Small intestine (tissue), 7 donors: ENCODE measurements at regions not wholly inside any gene's neighbourhood (a gene's known extent, or its start where the extent isn't known, plus 50 kb on each side); places are given as distances from the start of the nearest gene placed in this dataset.

ENCODE experiments used
- DNase-seq, 2 donors: peaks; one replicate each; pipeline versions ENCODE4 v3.0.0 to v3.0.0-alpha.2; 2013
- FAIRE-seq: peaks from 2 replicates; lab custom pipeline; 2012; peaks lifted over from hg19 to GRCh38; lab: Jason Lieb, UNC
- H3K27ac ChIP-seq, 3 donors: one replicate each; pipeline ENCODE4 v1.5.1; 2013; ENCODE audit warnings: low read length in 2 of 3, mild to moderate bottlenecking in 2 of 3, control low read depth in 1 of 3, inconsistent platforms in 1 of 3, low read depth in 1 of 3, moderate library complexity in 1 of 3
- H3K27me3 ChIP-seq, 3 donors: one replicate each; pipeline ENCODE4 v1.6.1; 2013; ENCODE audit warnings: low read length in 3 of 3, inconsistent platforms in 1 of 3; ENCODE audit not compliant: control insufficient read depth in 3 of 3, insufficient read depth in 3 of 3
- H3K36me3 ChIP-seq, 3 donors: one replicate each; pipeline ENCODE4 v1.6.1; 2013; ENCODE audit warnings: low read length in 3 of 3, inconsistent platforms in 1 of 3, low read depth in 1 of 3, mild to moderate bottlenecking in 1 of 3, moderate library complexity in 1 of 3; ENCODE audit not compliant: control insufficient read depth in 3 of 3, insufficient read depth in 2 of 3
- H3K4me1 ChIP-seq, 3 donors: one replicate each; pipeline ENCODE4 v1.6.1; 2013; ENCODE audit warnings: low read length in 2 of 3, inconsistent platforms in 1 of 3, low read depth in 1 of 3, mild to moderate bottlenecking in 1 of 3, moderate library complexity in 1 of 3; ENCODE audit not compliant: control insufficient read depth in 3 of 3, insufficient read depth in 2 of 3
- H3K4me3 ChIP-seq, 3 donors: one replicate each; pipeline ENCODE4 v1.5.1; 2013; ENCODE audit warnings: low read length in 3 of 3, control low read depth in 1 of 3, inconsistent platforms in 1 of 3, low read depth in 1 of 3, mild to moderate bottlenecking in 1 of 3, moderate library complexity in 1 of 3
- H3K9me3 ChIP-seq, 2 donors: one replicate each; pipeline ENCODE4 v1.6.1; 2013; ENCODE audit warnings: low read depth in 1 of 2, low read length in 1 of 2; ENCODE audit not compliant: control insufficient read depth in 2 of 2, insufficient read depth in 1 of 2
- WGBS, 3 donors: extraction: QIAGEN DNeasy Blood & Tissue Kit; methylation state at CpG; one replicate each; pipeline ENCODE4 v1.1.7; 2013; 5-methylcytosine and 5-hydroxymethylcytosine counted together
- donor health status: healthy with polysubstance abuse.
- donor health status: control.
- donor health status: control.
- donor health status: Bipolar disorder and iron deficiency.
- donor health status: healthy.

DNA sequence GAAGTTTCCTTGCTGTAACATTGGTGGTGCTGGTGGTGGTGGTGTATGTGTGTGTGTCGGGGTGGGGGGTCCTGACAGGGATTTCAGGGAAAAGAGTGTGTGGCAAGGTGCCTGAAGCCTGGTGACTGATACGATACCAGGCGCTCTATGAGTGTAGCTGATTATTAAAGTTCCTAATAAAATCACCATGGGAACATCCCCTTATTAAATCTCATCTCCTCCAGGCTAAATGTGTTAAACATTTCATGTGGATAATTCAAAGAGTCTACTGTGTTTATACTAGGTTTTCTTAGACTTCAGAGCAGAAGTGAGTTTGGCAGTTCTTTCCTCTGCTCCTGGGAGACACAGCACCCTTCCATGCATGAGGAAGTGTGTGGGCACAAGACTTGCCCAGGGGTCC, 82.0 kb downstream of the THNSL2 start:
- FAIRE-seq (no peak), DNase-seq (no peak)
- Histone ChIP-seq H3K27ac (no peak overlapping the region), H3K9me3 (no peaks in the 10 kb centered on the region), H3K36me3 (no peaks in the 10 kb centered on the region), H3K27me3 (no peaks in the 10 kb centered on the region), H3K4me1 (no peaks in the 10 kb centered on the region), H3K4me3 (no peak overlapping the region)
- WGBS, 3 donors, result 84 to 91% (median 90%) methylated on average over 3 of the region's 3 CpGs

GRCh38 chr2:88250404-88250803, 80.3 kb downstream of the THNSL2 start:
- WGBS, 3 donors, result 17 to 54% (median 32%) methylated on average over 4 of the region's 4 CpGs
- H3K36me3 ChIP-seq, result no peaks in the 10 kb centered on the region
- H3K9me3 ChIP-seq, result no peaks in the 10 kb centered on the region
- no peaks in the 10 kb centered on the region for H3K27me3 ChIP-seq
- H3K4me3 ChIP-seq, result no peak overlapping the region
- DNase-seq, result peak in 1 of 2 donors; percentile 8
- no peak for FAIRE-seq
- H3K4me1 ChIP-seq, result no peaks in the 10 kb centered on the region
- no peak overlapping the region for H3K27ac ChIP-seq

DNA sequence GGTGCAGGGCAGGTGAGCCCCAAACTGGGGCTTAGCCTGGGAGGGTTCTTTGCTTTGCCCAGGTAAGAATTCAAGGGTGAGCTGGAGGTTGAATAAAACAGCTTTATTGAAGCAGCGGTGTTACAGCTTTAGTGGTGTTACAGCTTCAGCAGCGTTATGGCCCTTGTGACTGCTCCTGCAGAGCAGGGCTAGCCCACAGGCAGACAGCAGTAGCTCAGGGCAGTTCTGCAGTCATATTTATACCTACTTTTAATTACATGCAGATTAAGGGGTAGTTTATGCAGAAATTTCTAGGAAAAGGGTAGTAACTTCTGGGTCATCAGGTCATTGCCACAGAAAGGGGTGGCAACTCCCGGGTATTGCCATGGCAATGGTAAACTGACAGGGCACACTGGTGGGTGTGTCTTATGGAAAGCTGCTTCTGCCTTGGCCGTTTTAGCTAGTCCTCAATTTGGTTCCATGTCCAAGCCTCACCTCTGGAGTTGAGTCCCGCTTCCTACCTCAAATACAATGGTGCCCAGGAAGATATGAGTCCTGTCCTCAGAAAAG, 78.2 kb downstream of the THNSL2 start:
- 61 to 76% (median 72%) methylated on average over 5 of the region's 5 CpGs for WGBS, 3 donors
- H3K27me3 ChIP-seq, result no peaks in the 10 kb centered on the region
- H3K9me3 ChIP-seq, result peaks cover 0 to 3% of the 10 kb centered on the region in 2 donors
- FAIRE-seq (no peak), DNase-seq (no peak)
- no peaks in the 10 kb centered on the region for H3K4me1 ChIP-seq
- H3K36me3 ChIP-seq, result no peaks in the 10 kb centered on the region
- H3K4me3 ChIP-seq, result no peak overlapping the region
- no peak overlapping the region for H3K27ac ChIP-seq

GRCh38 chr2:88247531-88247930, 77.4 kb downstream of the THNSL2 start:
- Histone ChIP-seq H3K36me3 (no peaks in the 10 kb centered on the region), H3K9me3 (peaks cover 0 to 3% of the 10 kb centered on the region in 2 donors), H3K4me1 (no peaks in the 10 kb centered on the region), H3K27ac (no peak overlapping the region), H3K27me3 (no peaks in the 10 kb centered on the region), H3K4me3 (no peak overlapping the region)
- DNase-seq (no peak), FAIRE-seq (no peak)
- 75 to 80% (median 79%) methylated on average over 6 of the region's 6 CpGs for WGBS, 3 donors

- H3K27ac ChIP-seq, result no peak overlapping the region
- no peaks in the 10 kb centered on the region for H3K36me3 ChIP-seq
- FAIRE-seq (no peak), DNase-seq (no peak)
- WGBS, 3 donors, result 85 to 91% (median 88%) methylated on average over 3 of the region's 3 CpGs
- peaks cover 0 to under 1% (median 0%) of the 10 kb centered on the region in 3 donors for H3K27me3 ChIP-seq
- no peak overlapping the region for H3K4me3 ChIP-seq
- H3K9me3 ChIP-seq, result peaks cover 0 to 3% of the 10 kb centered on the region in 2 donors
- no peaks in the 10 kb centered on the region for H3K4me1 ChIP-seq
Observed at GRCh38 chr2:88245109-88245508, 75.0 kb downstream of the THNSL2 start.

DNA sequence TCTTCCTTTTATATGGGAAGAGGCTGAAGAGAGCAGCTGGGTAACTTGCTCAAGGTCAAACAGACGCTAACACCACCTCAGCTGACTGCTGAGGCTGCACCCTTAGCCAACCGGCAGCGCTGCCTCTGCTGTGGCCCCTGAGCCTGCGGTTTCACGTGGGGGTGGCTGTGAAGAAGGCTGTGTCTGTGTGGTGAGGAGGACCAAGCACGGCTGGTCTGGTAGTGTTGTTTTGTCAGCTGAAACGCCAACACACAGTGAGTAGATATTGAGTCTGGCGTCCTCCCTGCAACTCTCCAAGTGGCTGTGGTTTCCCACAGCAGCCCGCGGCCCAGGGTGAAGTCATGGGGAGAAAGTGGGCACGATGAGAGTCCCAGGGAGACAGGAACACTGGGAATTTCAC, 69.6 kb downstream of the THNSL2 start:
- H3K27ac ChIP-seq, result no peak overlapping the region
- 76 to 80% (median 79%) methylated on average over 11 of the region's 11 CpGs for WGBS, 3 donors
- DNase-seq (peak in 1 of 2 donors; percentile 10), FAIRE-seq (no peak)
- H3K27me3 ChIP-seq, result peaks cover 0 to 2% (median 1%) of the 10 kb centered on the region in 3 donors
- H3K4me3 ChIP-seq, result no peak overlapping the region
- H3K9me3 ChIP-seq, result peaks cover 0 to 3% of the 10 kb centered on the region in 2 donors
- no peaks in the 10 kb centered on the region for H3K36me3 ChIP-seq
- no peaks in the 10 kb centered on the region for H3K4me1 ChIP-seq

- no peak for DNase-seq
- no peaks in the 10 kb centered on the region for H3K9me3 ChIP-seq
- H3K27ac ChIP-seq, result no peak overlapping the region
- FAIRE-seq, result no peak
- WGBS, 3 donors, result 62 to 73% (median 70%) methylated on average over 3 of the region's 3 CpGs
- H3K27me3 ChIP-seq, result peaks cover 0 to 3% (median 1%) of the 10 kb centered on the region in 3 donors
- H3K4me1 ChIP-seq, result no peaks in the 10 kb centered on the region
- no peak overlapping the region for H3K4me3 ChIP-seq
- no peaks in the 10 kb centered on the region for H3K36me3 ChIP-seq
Observed at GRCh38 chr2:88236666-88237065, 66.5 kb downstream of the THNSL2 start.
